ENCODE measurements at regions not wholly inside any gene's neighbourhood (a gene's known extent, or its start where the extent isn't known, plus 50 kb on each side); places are given as distances from the start of the nearest gene placed in this dataset.

GRCh38 chr10:124156524-124157260 lies 63.3 kb upstream of the CHST15 start:
- TF ChIP-seq CTCF (conservative IDR thresholded peaks at IDR 0.05; ENCODE audit: low read depth, low read length) (no peak), EZH2phosphoT487 (IDR thresholded peaks at IDR 0.05; ENCODE audit: borderline replicate concordance, low read length) (no peak), EZH2 (IDR thresholded peaks at IDR 0.05; ENCODE audit: low read length, unreplicated experiment) (no peak)
